ENCODE measurements at regions not wholly inside any gene's neighbourhood (a gene's known extent, or its start where the extent isn't known, plus 50 kb on each side); places are given as distances from the start of the nearest gene placed in this dataset.

GRCh38 chr2:183837157-183837556 is 712.9 kb downstream of the NUP35 start:
- 50% methylated on average over 1 of the region's 2 CpGs for WGBS (ENCODE audit: low lambda C conversion rate)
- no peak overlapping the region for H3K9ac ChIP-seq
- no peaks in the 10 kb centered on the region for H3K9me3 ChIP-seq
- H3K4me2 ChIP-seq, result no peak overlapping the region
- H3F3A ChIP-seq (replicated peaks; ENCODE audit: insufficient read depth), result no peaks in the 10 kb centered on the region
- ChIA-PET CTCF (interaction anchor here (0.7 kb wide), 1 partner anchor 317 kb away, joined by 3 read pairs; no protein-coding TSS in a partner anchor), POLR2A (no interaction called here)
- H3K36me3 ChIP-seq (replicated peaks in 1 of 2; ENCODE audit: control insufficient read depth in 1 of 2, insufficient read depth in 2 of 2, low read length in 1 of 2), result no peaks in the 10 kb centered on the region
- peaks cover 0 to 7% of the 10 kb centered on the region in 2 experiments; a peak in 1 of 4 replicates for H3K4me1 ChIP-seq (ENCODE audit: control insufficient read depth in 1 of 2, insufficient read depth in 2 of 2, low read depth in 1 of 2, low read length in 1 of 2)
- no peaks in the 10 kb centered on the region for H3K27me3 ChIP-seq (ENCODE audit: insufficient read depth)
- no peaks in the 10 kb centered on the region for H3K9me2 ChIP-seq
- H4K20me1 ChIP-seq (ENCODE audit: insufficient read depth), result no peaks in the 10 kb centered on the region
- no peaks in the 10 kb centered on the region for H3K79me2 ChIP-seq (ENCODE audit: insufficient read depth)
- TF ChIP-seq NRF1 (IDR thresholded peaks at IDR 0.05; ENCODE audit: low read depth, low read length), result no peak
- no peak for TF ChIP-seq YY1 (IDR thresholded peaks at IDR 0.05; ENCODE audit: low read depth)
- TF ChIP-seq PBX3 (IDR thresholded peaks at IDR 0.05), result no peak
- TF ChIP-seq MAX (IDR thresholded peaks at IDR 0.05; ENCODE audit: low read depth), result no peak
- no peak for TF ChIP-seq RFX5 (IDR thresholded peaks at IDR 0.05; ENCODE audit: low read length)
- TF ChIP-seq USF1 (IDR thresholded peaks at IDR 0.05; ENCODE audit: borderline replicate concordance, low read depth), result no peak
- TF ChIP-seq RXRA (IDR thresholded peaks at IDR 0.05; ENCODE audit: borderline replicate concordance, low read depth), result no peak
- TF ChIP-seq, protein P1, sequence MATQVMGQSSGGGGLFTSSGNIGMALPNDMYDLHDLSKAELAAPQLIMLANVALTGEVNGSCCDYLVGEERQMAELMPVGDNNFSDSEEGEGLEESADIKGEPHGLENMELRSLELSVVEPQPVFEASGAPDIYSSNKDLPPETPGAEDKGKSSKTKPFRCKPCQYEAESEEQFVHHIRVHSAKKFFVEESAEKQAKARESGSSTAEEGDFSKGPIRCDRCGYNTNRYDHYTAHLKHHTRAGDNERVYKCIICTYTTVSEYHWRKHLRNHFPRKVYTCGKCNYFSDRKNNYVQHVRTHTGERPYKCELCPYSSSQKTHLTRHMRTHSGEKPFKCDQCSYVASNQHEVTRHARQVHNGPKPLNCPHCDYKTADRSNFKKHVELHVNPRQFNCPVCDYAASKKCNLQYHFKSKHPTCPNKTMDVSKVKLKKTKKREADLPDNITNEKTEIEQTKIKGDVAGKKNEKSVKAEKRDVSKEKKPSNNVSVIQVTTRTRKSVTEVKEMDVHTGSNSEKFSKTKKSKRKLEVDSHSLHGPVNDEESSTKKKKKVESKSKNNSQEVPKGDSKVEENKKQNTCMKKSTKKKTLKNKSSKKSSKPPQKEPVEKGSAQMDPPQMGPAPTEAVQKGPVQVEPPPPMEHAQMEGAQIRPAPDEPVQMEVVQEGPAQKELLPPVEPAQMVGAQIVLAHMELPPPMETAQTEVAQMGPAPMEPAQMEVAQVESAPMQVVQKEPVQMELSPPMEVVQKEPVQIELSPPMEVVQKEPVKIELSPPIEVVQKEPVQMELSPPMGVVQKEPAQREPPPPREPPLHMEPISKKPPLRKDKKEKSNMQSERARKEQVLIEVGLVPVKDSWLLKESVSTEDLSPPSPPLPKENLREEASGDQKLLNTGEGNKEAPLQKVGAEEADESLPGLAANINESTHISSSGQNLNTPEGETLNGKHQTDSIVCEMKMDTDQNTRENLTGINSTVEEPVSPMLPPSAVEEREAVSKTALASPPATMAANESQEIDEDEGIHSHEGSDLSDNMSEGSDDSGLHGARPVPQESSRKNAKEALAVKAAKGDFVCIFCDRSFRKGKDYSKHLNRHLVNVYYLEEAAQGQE (IDR thresholded peaks at IDR 0.05; ENCODE audit: low read depth, low read length), result no peak
- TF ChIP-seq GABPA (IDR thresholded peaks at IDR 0.05; ENCODE audit: low read depth), result no peak
- no peak for TF ChIP-seq FOSL2 (IDR thresholded peaks at IDR 0.05; ENCODE audit: borderline replicate concordance, low read depth)
- TF ChIP-seq MXI1 (IDR thresholded peaks at IDR 0.05; ENCODE audit: low read depth, low read length), result no peak
- TF ChIP-seq USF2 (IDR thresholded peaks at IDR 0.05; ENCODE audit: borderline replicate concordance, low read depth, low read length), result no peak
- TF ChIP-seq SMC3 (IDR thresholded peaks at IDR 0.05; ENCODE audit: low read depth, low read length), result no peak
- no peak for TF ChIP-seq FOXM1 (IDR thresholded peaks at IDR 0.05; ENCODE audit: low read depth)
- no peak for TF ChIP-seq TAF1 (IDR thresholded peaks at IDR 0.05; ENCODE audit: borderline replicate concordance, low read depth, low read length)
- TF ChIP-seq TCF12 (IDR thresholded peaks at IDR 0.05), result no peak
- no peak for TF ChIP-seq RCOR1 (IDR thresholded peaks at IDR 0.05; ENCODE audit: low read length)
- H3K27ac ChIP-seq (ENCODE audit: low read depth in 2 of 2, low read length in 1 of 2), result no peak overlapping the region
- H3K4me3 ChIP-seq (ENCODE audit: low read depth in 2 of 2, low read length in 1 of 2), result no peak overlapping the region
- H2AFZ ChIP-seq (ENCODE audit: low read depth), result no peak overlapping the region
- DNase-seq, result no peak

Data from SK-N-SH (cell line).